GM19035 (cell line): ENCODE measurements at regions not wholly inside any gene's neighbourhood (a gene's known extent, or its start where the extent isn't known, plus 50 kb on each side); places are given as distances from the start of the nearest gene placed in this dataset.

Source experiments
- ATAC-seq: cut with Tn5 transposase; IDR thresholded peaks from one replicate; pipeline ENCODE4 v1.9.1; 2021; ENCODE audit not compliant: unreplicated experiment

- ATAC-seq: no peak
These were observed 163.9 kb downstream of the PIK3R1 start for GRCh38 chr5:68379275-68380036.

- ATAC-seq: no peak
These were observed 164.5 kb downstream of the PIK3R1 start for GRCh38 chr5:68380078-68380477.

- no peak for ATAC-seq
These were observed 165.5 kb downstream of the PIK3R1 start for GRCh38 chr5:68381060-68381459.

- ATAC-seq: no peak
These were observed 166.4 kb downstream of the PIK3R1 start for GRCh38 chr5:68381909-68382308.

GRCh38 chr5:68382640-68383039, 167.1 kb downstream of the PIK3R1 start:
- no peak for ATAC-seq

- ATAC-seq: no peak
These were observed 168.3 kb downstream of the PIK3R1 start for GRCh38 chr5:68383888-68384310.

- ATAC-seq: no peak
These were observed 169.5 kb downstream of the PIK3R1 start for GRCh38 chr5:68384936-68385594.

GRCh38 chr5:68385936-68386335, 170.4 kb downstream of the PIK3R1 start:
- ATAC-seq: no peak

GRCh38 chr5:68387074-68387796, 171.7 kb downstream of the PIK3R1 start:
- no peak for ATAC-seq

- no peak for ATAC-seq
These were observed 174.1 kb downstream of the PIK3R1 start for GRCh38 chr5:68389618-68390017.

GRCh38 chr5:68392617-68393016, 177.1 kb downstream of the PIK3R1 start:
- ATAC-seq: no peak

- ATAC-seq: no peak
These were observed 179.7 kb downstream of the PIK3R1 start for GRCh38 chr5:68395302-68395701.

- ATAC-seq: no peak
These were observed 180.5 kb downstream of the PIK3R1 start for GRCh38 chr5:68395926-68396511.

GRCh38 chr5:68396722-68397121, 181.2 kb downstream of the PIK3R1 start:
- no peak for ATAC-seq

- ATAC-seq: no peak
These were observed 182.7 kb downstream of the PIK3R1 start for GRCh38 chr5:68398146-68398812.

- no peak for ATAC-seq
These were observed 187.7 kb downstream of the PIK3R1 start for GRCh38 chr5:68403301-68403700.

GRCh38 chr5:68404246-68404645, 188.7 kb downstream of the PIK3R1 start:
- no peak for ATAC-seq

GRCh38 chr5:68405026-68405684, 189.6 kb downstream of the PIK3R1 start:
- no peak for ATAC-seq

GRCh38 chr5:68405784-68406743, 190.5 kb downstream of the PIK3R1 start:
- peak; percentile 4 for ATAC-seq
